ENCODE measurements at regions not wholly inside any gene's neighbourhood (a gene's known extent, or its start where the extent isn't known, plus 50 kb on each side); places are given as distances from the start of the nearest gene placed in this dataset.
A peak's percentile ranks its signal among the peaks of the same experiment; 100 is the strongest.
"Not testable (repeated sequence)": the region's sequence is repeated elsewhere in the genome, so short reads cannot be mapped to it uniquely, and the experiment has no call there.

- no peak for DNase-seq (ENCODE audit: low spot score)
These were observed 712.6 kb upstream of the TBX3 start for GRCh38 chr12:115396567-115396966.

- no peak for DNase-seq (ENCODE audit: low spot score)
These were observed 710.7 kb upstream of the TBX3 start for GRCh38 chr12:115394496-115395220.

GRCh38 chr12:115388139-115388538 lies 704.2 kb upstream of the TBX3 start:
- no peak for DNase-seq (ENCODE audit: low spot score)

- DNase-seq (ENCODE audit: low spot score): no peak
These were observed 703.5 kb upstream of the TBX3 start for GRCh38 chr12:115387467-115387901.

- DNase-seq (ENCODE audit: low spot score): no peak
These were observed 703.0 kb upstream of the TBX3 start for GRCh38 chr12:115386946-115387345.

- DNase-seq (ENCODE audit: low spot score): no peak
These were observed 701.2 kb upstream of the TBX3 start for GRCh38 chr12:115385141-115385540.

GRCh38 chr12:115384391-115384790 lies 700.4 kb upstream of the TBX3 start:
- no peak for DNase-seq (ENCODE audit: low spot score)

- no peak for DNase-seq (ENCODE audit: low spot score)
These were observed 699.7 kb upstream of the TBX3 start for GRCh38 chr12:115383668-115384067.

GRCh38 chr12:115382681-115383080 lies 698.7 kb upstream of the TBX3 start:
- no peak for DNase-seq (ENCODE audit: low spot score)

- no peak for DNase-seq (ENCODE audit: low spot score)
These were observed 696.7 kb upstream of the TBX3 start for GRCh38 chr12:115380546-115381120.

GRCh38 chr12:115378291-115378690 lies 694.3 kb upstream of the TBX3 start:
- peak; percentile 7 for DNase-seq (ENCODE audit: low spot score)

GRCh38 chr12:115377779-115378178 lies 693.8 kb upstream of the TBX3 start:
- no peak for DNase-seq (ENCODE audit: low spot score)

- no peak for DNase-seq (ENCODE audit: low spot score)
These were observed 693.3 kb upstream of the TBX3 start for GRCh38 chr12:115377230-115377629.

GRCh38 chr12:115375186-115375991 lies 691.4 kb upstream of the TBX3 start:
- DNase-seq (ENCODE audit: low spot score): no peak

- DNase-seq (ENCODE audit: low spot score): no peak
These were observed 690.7 kb upstream of the TBX3 start for GRCh38 chr12:115374480-115375185.

GRCh38 chr12:115371711-115372110 lies 687.7 kb upstream of the TBX3 start:
- DNase-seq (ENCODE audit: low spot score): no peak

- no peak for DNase-seq (ENCODE audit: low spot score)
These were observed 686.7 kb upstream of the TBX3 start for GRCh38 chr12:115370650-115371049.

- DNase-seq (ENCODE audit: low spot score): no peak
These were observed 686.2 kb upstream of the TBX3 start for GRCh38 chr12:115370207-115370606.

- DNase-seq (ENCODE audit: low spot score): not testable (repeated sequence)
These were observed 682.3 kb upstream of the TBX3 start for GRCh38 chr12:115366277-115366676.

GRCh38 chr12:115365765-115366164 lies 681.8 kb upstream of the TBX3 start:
- not testable (repeated sequence) for DNase-seq (ENCODE audit: low spot score)

GRCh38 chr12:115364921-115365320 lies 680.9 kb upstream of the TBX3 start:
- DNase-seq (ENCODE audit: low spot score): no peak

- DNase-seq (ENCODE audit: low spot score): no peak
These were observed 678.5 kb upstream of the TBX3 start for GRCh38 chr12:115362339-115362976.

All from putamen (tissue), 1 donor.